ENCODE measurements at regions not wholly inside any gene's neighbourhood (a gene's known extent, or its start where the extent isn't known, plus 50 kb on each side); places are given as distances from the start of the nearest gene placed in this dataset.

DNA sequence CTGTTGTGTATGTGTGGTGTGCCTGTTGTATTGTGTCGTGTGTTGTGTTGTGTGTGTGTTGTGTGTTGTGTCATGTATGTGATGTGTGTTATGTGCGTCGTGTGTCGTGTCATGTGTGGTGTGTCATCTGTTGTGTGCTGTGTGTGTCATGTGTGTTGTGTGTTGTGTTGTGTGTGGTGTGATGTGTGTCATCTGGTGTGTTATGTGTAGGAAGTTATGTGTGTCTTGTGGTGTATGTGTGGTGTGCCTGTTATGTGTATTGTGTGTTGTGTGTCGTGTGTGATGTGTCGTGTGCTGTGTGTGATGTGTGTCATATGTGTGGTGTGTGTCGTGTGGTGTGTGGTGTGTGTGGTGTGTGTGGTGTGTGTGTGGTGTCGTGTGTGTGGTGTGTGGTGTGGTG is 145.2 kb downstream of the DNAJB6 start:
- TF ChIP-seq POLR2A (IDR thresholded peaks at IDR 0.05; ENCODE audit: low read length), result no peak
- TF ChIP-seq, protein P1, sequence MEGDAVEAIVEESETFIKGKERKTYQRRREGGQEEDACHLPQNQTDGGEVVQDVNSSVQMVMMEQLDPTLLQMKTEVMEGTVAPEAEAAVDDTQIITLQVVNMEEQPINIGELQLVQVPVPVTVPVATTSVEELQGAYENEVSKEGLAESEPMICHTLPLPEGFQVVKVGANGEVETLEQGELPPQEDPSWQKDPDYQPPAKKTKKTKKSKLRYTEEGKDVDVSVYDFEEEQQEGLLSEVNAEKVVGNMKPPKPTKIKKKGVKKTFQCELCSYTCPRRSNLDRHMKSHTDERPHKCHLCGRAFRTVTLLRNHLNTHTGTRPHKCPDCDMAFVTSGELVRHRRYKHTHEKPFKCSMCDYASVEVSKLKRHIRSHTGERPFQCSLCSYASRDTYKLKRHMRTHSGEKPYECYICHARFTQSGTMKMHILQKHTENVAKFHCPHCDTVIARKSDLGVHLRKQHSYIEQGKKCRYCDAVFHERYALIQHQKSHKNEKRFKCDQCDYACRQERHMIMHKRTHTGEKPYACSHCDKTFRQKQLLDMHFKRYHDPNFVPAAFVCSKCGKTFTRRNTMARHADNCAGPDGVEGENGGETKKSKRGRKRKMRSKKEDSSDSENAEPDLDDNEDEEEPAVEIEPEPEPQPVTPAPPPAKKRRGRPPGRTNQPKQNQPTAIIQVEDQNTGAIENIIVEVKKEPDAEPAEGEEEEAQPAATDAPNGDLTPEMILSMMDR (IDR thresholded peaks at IDR 0.05), result no peak
- TF ChIP-seq, protein P2, sequence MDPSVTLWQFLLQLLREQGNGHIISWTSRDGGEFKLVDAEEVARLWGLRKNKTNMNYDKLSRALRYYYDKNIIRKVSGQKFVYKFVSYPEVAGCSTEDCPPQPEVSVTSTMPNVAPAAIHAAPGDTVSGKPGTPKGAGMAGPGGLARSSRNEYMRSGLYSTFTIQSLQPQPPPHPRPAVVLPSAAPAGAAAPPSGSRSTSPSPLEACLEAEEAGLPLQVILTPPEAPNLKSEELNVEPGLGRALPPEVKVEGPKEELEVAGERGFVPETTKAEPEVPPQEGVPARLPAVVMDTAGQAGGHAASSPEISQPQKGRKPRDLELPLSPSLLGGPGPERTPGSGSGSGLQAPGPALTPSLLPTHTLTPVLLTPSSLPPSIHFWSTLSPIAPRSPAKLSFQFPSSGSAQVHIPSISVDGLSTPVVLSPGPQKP (IDR thresholded peaks at IDR 0.05; ENCODE audit: low read depth, low read length), result no peak
- no peak for TF ChIP-seq MYC (IDR thresholded peaks at IDR 0.05; ENCODE audit: borderline replicate concordance, low read length)
- no peak for TF ChIP-seq RAD21 (conservative IDR thresholded peaks at IDR 0.05 in 1 of 2, IDR thresholded peaks at IDR 0.05 in 1 of 2)
- no peak for TF ChIP-seq EP300 (IDR thresholded peaks at IDR 0.05)
- TF ChIP-seq MAFK (IDR thresholded peaks at IDR 0.05; ENCODE audit: partially characterized antibody), result no peak
